AG04450 (cell line): ENCODE measurements at regions not wholly inside any gene's neighbourhood (a gene's known extent, or its start where the extent isn't known, plus 50 kb on each side); places are given as distances from the start of the nearest gene placed in this dataset.

Source experiments
- CTCF ChIA-PET: fragments of 300-600, 350-600 bp; formaldehyde crosslinking; extraction: SDS; loops from one replicate; lab custom pipeline; 2022; ENCODE audit warnings: antibody characterized with exemption, inconsistent platforms; lab: Charles Lee
- POLR2A ChIA-PET: fragments of 350-600 bp; formaldehyde crosslinking; extraction: SDS; loops from one replicate; lab custom pipeline; 2021; ENCODE audit warnings: antibody characterized with exemption, inconsistent platforms; lab: Yijun Ruan, JAX
- DNase-seq: peaks from one replicate; pipeline ENCODE4 v3.0.0-alpha.2; 2011; ENCODE audit warnings: low read depth, low spot score
- H3K27ac ChIP-seq: one replicate; pipeline ENCODE4 v1.5.1; 2012; ENCODE audit warnings: low read depth, low read length, control low read depth
- H3K27me3 ChIP-seq: one replicate; pipeline ENCODE4 v1.6.0; 2012; ENCODE audit warnings: low read length; ENCODE audit not compliant: control insufficient read depth, insufficient read depth
- H3K4me3 ChIP-seq: 2 replicates; pipeline ENCODE4 v1.5.1; 2011; ENCODE audit warnings: mild to moderate bottlenecking, low read depth, low read length, control low read depth
- H3K9me3 ChIP-seq: 2 replicates; pipeline ENCODE4 v1.5.1; 2012; ENCODE audit warnings: low read length; ENCODE audit not compliant: control insufficient read depth, insufficient read depth
- TF ChIP-seq, protein P1 (sequence below): IDR thresholded peaks from 2 replicates; pipeline ENCODE4 v1.5.1; 2011; ENCODE audit warnings: low read depth, low read length, control low read depth, inconsistent platforms

DNA sequence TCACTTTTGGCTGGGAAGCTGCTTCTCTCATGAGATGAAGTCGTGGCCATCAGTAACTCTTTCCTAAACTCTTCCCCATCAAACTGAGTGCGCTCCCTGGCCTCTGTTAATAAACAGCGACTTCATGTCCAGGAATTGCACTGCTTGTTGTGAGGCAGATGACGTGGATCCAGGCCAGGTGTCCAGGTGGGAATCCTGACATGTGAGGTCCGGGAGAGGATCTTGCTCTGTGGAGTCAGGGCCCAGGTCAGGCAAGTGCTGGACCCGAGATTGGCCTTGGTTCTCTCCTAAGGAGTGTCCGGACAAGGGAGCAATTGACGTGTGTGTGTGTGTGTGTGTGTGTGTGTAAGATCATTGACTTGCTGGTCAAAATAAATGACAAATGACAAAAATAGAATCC, 362.7 kb downstream of the GLRX3 start:
- peaks cover 73% of the 10 kb centered on the region for H3K9me3 ChIP-seq
- no peaks in the 10 kb centered on the region for H3K27me3 ChIP-seq
- TF ChIP-seq, protein P1, sequence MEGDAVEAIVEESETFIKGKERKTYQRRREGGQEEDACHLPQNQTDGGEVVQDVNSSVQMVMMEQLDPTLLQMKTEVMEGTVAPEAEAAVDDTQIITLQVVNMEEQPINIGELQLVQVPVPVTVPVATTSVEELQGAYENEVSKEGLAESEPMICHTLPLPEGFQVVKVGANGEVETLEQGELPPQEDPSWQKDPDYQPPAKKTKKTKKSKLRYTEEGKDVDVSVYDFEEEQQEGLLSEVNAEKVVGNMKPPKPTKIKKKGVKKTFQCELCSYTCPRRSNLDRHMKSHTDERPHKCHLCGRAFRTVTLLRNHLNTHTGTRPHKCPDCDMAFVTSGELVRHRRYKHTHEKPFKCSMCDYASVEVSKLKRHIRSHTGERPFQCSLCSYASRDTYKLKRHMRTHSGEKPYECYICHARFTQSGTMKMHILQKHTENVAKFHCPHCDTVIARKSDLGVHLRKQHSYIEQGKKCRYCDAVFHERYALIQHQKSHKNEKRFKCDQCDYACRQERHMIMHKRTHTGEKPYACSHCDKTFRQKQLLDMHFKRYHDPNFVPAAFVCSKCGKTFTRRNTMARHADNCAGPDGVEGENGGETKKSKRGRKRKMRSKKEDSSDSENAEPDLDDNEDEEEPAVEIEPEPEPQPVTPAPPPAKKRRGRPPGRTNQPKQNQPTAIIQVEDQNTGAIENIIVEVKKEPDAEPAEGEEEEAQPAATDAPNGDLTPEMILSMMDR, result no peak
- CTCF ChIA-PET, result no interaction called here
- no peak overlapping the region for H3K27ac ChIP-seq
- POLR2A ChIA-PET, result no interaction called here
- DNase-seq, result no peak
- no peak overlapping the region for H3K4me3 ChIP-seq

DNA sequence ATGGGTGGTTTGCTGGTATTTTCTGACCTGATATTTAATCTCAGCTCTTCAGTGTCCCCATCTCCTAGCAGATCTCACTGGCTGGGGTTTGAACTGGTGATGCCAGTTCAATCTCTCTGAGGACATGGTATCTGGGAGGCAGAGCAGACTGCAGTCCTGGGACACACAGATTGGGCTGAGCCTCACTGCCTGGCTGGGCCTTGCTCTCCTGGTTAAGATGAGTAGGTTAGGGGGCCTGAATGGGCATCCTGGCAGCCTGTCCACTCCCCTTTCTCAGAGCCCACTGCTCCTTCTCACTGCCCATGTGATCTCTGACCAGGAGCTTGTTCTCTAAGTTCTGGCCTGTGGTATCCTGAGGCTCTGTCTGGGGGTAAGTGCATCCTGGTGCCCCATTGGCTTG, 363.4 kb downstream of the GLRX3 start:
- H3K9me3 ChIP-seq, result peaks cover 69% of the 10 kb centered on the region
- POLR2A ChIA-PET, result no interaction called here

DNA sequence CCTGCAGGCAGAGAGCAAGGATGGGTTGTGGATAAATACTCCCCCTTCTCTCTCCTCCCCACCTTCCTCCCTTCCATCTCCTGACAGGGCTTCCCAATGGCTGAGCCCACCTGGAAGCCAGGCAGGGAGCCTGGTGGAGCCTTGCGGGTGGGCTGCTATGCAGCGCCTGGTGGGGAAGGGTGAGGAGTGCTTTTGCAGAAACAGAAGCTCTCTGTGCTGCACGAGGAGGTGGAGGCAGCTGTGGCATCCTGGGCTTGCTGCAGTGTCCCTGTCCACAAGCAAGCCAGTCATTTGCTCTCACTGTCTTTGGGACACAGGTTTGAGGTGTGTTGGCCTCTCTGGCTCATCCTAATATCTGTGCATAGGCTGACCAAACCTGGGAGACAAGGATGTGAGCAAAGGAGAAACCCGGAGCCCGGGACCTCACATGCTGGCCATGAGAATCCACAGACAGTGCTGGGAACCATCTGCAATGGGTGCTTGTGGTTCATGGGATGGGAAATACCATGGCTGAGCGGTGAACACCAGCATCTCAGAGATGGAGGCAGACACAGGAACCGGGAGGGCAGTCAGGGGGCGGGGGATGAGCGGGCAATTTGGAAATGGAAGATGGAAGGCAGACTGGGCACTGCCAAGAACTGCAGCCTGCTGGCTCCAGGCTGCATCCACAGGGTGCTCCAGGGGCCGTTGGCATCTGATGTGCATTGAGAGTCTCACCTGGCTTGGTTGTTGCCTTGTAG, 364.2 kb downstream of the GLRX3 start:
- no peak for DNase-seq
- Histone ChIP-seq H3K9me3 (peaks cover 61% of the 10 kb centered on the region), H3K4me3 (no peak overlapping the region), H3K27ac (no peak overlapping the region), H3K27me3 (no peaks in the 10 kb centered on the region)
- CTCF ChIA-PET, result no interaction called here
- TF ChIP-seq, protein P1, result no peak
- POLR2A ChIA-PET, result no interaction called here

More for the DNA sequence above, 363.4 kb downstream of the GLRX3 start:
- CTCF ChIA-PET, result no interaction called here
- TF ChIP-seq, protein P1, result no peak
- no peak overlapping the region for H3K4me3 ChIP-seq
- no peak for DNase-seq
- H3K27me3 ChIP-seq, result no peaks in the 10 kb centered on the region
- no peak overlapping the region for H3K27ac ChIP-seq

DNA sequence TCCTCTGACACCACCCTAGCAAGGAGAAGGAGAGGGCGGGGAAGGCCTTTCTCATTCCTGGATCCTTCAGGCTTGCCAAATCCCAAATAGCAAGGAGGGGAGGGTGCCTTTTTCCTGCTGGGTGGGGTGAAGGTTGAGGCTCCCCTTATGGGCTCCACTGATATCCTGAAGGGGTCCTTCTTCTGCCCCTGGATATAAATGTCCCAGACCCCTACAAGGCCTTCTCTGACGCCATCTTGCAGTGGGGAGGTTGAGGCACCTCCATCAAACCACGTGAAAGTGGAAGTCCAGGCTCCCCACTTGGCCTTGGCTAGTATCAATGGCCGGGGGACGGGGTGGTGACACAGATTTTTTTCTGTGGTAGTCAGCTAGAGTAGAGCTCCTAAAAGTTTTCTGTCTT, 371.3 kb downstream of the GLRX3 start:
- ChIA-PET CTCF (no interaction called here), POLR2A (no interaction called here)
- Histone ChIP-seq H3K9me3 (peaks cover 51% of the 10 kb centered on the region), H3K27ac (no peak overlapping the region), H3K27me3 (no peaks in the 10 kb centered on the region), H3K4me3 (no peak overlapping the region)
- TF ChIP-seq, protein P1, result no peak
- no peak for DNase-seq

DNA sequence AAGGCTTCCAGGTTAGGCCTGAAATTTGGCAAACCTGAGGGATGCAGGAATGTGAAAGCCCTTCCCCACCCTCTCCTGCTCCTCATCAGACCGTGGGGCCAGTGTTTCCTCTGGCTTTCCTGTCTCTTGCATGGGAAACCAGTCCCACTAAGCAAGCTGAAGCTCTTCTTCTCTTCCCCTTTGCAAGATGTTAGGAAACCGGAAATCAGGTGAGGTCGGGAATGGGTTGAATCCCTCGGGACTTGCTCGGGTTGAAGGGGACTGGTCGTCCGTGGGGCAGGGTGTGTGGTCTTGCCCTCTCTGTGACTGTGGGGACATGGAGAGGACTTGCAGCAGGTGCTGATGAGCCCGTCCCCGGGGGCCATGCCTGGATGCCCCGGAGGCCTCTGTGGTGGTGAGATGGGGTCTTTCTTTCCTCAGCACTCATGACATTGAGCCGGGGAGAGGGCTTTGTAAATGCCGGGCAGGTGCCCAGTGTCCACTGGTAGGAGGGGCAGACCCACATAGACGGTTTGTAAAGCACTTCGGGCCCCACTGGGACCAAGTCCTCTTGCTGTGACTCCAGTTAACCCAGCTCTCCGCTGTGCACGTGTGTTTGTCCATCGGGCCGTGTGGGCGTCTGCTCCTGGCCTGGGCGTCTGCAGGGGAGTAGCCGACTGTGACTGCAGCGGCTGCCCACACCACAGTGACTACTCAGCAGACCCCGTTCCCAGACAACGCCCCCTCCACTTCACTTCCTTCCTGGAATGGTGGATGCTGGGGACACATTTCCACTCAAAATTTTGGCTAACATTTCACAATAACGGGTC, 373.9 kb downstream of the GLRX3 start:
- Histone ChIP-seq H3K9me3 (peaks cover 69% of the 10 kb centered on the region), H3K4me3 (no peak overlapping the region), H3K27me3 (no peaks in the 10 kb centered on the region), H3K27ac (no peak overlapping the region)
- DNase-seq, result no peak
- TF ChIP-seq, protein P1, result no peak
- ChIA-PET CTCF (no interaction called here), POLR2A (no interaction called here)
